ENCODE measurements at regions not wholly inside any gene's neighbourhood (a gene's known extent, or its start where the extent isn't known, plus 50 kb on each side); places are given as distances from the start of the nearest gene placed in this dataset. TPM values are rescaled to one million over a fixed set of nuclear protein-coding genes. Genes with fewer than 3 reads are reported as not detected.

DNA sequence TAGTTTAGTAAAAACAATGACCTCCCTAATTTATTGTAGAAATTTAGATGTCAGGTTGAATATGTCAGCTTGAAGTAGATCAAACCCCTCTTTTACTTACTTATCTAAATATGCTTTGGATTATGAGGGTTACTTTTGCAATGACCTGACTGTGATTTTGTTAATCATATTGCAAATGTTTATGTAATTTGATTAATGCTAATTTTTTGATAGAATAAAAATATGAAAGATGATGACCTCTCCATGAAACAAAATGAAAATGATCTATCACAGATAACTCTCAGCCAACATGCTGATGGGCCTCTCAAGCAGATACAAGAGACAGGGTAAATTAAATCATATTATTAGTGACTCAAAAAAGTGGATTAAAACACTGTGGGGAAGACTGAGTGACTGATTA is 131.0 kb downstream of the CEP57L1 start:
- DNase-seq = no peak

DNA sequence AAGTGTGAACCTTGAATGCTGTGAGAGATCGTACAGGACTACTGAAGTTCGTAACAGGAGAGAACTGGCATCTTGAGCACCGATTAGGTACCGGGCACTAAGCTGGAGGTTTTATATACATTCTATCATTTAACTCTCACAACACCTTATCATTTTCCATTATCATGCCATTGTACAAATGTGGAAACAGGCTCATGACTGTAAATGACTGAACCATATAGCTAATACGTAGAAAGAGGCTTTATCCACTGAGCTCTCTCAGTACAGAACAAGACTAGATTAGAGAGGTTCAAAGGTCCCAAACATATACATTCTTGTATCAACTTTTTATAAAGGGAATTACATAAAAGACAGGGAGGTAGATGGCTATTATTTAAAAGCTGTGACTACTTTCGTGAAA is 130.6 kb downstream of the CEP57L1 start:
- DNase-seq = no peak

DNA sequence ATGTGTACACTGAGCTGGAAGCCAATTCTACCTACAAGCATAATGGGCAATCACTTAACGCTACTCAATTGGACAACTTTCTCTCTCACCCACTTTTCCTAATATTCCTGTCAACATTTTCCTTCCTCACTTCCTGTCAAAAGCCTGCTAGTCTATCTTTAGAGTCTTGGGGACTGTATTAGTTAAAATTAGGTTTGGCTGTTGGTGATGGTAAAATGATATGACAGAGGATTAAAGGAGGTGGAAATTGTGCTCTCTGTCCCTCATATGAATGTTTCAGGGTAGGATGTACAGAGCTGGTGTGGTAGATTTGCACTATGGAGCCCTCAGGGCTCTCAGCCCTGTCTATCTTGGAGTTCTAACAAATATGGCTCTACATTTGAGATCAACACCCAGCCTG is 129.7 kb downstream of the CEP57L1 start:
- peak; percentile 19 for DNase-seq

DNA sequence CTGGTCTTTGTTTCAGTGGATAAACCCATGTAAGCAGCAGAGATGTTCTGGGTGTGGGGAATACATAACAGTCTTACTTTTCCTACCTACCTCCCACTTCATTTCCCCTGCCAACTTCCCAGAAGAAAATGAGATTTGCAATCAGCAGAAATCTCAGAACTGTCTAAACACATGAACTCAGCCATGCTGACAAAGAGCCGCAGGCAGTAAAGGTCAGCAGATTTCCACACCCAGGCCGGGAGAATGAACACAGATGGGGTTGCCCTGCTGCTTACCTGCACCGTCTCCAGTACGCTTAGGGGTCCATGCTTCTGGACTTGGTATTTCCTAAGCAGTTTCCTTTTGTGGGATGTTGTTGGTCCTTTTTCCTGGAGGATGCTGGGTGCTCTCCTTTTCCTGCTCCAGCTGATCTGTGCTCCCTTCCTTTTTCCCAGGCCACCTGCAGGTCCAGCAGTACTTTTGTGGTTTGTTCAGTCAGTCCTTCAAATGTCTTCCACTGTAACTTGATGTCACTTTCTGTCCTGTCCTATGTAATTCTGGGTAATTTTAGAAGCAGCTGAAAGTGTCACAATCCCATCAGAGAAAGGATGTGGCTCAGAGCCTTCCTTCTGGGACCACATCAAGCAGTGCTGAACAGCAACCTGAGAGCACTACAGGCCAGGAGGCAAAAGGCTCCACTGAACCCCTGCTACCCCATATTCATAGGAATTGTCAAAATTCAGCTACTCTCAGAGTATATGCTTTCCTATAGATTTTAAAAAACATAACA is 129.0 kb downstream of the CEP57L1 start:
- no peak for DNase-seq

DNA sequence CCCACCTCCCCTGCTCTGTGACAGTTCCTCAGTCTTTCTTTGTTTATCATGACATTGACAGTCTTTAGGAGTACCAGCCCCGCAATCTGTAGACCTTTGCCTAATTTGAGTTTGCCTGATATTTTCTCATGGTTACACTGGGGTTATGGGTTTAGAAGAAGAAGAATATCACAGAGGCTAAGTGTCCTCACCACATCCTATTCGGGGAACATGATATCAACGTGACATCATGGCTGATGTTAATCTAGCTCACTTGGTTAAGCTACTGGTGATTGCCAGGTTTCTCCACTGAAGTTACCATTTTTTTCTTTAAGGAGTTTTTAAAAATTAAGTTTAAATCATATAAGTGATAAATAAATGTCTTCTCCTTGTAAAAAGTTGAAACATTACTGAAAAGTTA is 127.5 kb downstream of the CEP57L1 start:
- no peak for DNase-seq

DNA sequence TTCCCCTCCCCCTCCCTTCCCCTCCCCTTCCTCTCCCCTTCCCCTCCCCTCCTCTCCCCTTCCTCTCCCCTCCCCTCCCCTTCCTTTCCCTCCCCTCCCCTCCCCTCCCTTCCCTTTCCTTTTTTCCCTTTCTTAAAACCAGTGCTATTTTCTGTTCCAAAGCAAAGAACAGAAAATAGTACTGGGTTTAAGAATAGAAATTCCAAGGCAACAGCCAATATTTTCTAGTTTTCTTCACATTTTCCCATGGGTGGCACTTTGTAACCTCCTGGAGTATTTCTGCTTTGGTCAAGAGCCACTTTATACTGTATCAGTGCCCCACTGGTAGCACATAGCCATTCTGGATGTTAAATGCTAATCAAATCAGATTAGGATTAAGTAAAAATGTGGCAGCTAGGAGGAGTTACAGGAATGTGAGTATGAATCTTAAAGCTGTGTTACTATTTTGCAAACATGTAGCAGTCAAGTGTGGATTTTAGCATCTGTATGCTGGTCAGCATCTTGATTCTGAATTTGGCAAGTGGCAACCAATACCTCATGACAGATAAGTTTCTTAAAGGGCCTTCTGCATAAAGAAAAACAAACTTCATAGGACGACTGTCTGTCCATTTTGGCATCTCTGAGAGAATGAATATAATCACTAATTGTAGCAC is 126.4 kb downstream of the CEP57L1 start:
- no peak for DNase-seq

Small RNA genes lying in the stretch of these regions (small RNA-seq; reads per million reads assigned to genes)
- gene AL359711.1 (ENCODE audit: low replicate concordance) = not detected
- gene RNY3P11 (ENCODE audit: low replicate concordance) = not detected

All from tongue (tissue), 2 donors.